Brain microvascular endothelial cell (primary cell): ENCODE measurements at regions not wholly inside any gene's neighbourhood (a gene's known extent, or its start where the extent isn't known, plus 50 kb on each side); places are given as distances from the start of the nearest gene placed in this dataset.

Experiments used
- DNase-seq: peaks from one replicate; pipeline ENCODE4 v3.0.0-alpha.2; 2020
- H3K27ac ChIP-seq: fragments of 250-450 bp; sonication (Bioruptor Pico); 2 replicates; pipeline ENCODE4 v1.5.1; 2020; ENCODE audit warnings: mild to moderate bottlenecking, moderate library complexity
- H3K27me3 ChIP-seq: fragments of 250-450 bp; sonication (Bioruptor Pico); replicated peaks from 2 replicates; pipeline ENCODE4 v1.5.1; 2020; ENCODE audit warnings: mild to moderate bottlenecking
- H3K36me3 ChIP-seq: fragments of 250-450 bp; sonication (Bioruptor Pico); replicated peaks from 2 replicates; pipeline ENCODE4 v1.5.1; 2020; ENCODE audit warnings: mild to moderate bottlenecking
- H3K4me3 ChIP-seq: 2 replicates; pipeline ENCODE4 v1.5.1; 2011; ENCODE audit warnings: low read depth, mild to moderate bottlenecking, control low read depth, low read length, moderate library complexity
- in situ Hi-C: cut with HindIII; loops from 2 replicates; pipeline ENCODE4 v1.10.0; 2017; ENCODE audit warnings: low sequenced_read_pairs, low pct_ligation_motif_present
- TF ChIP-seq, protein P1 (sequence below): IDR thresholded peaks from 2 replicates; pipeline ENCODE4 v1.5.1; 2011; ENCODE audit warnings: low read depth, mild to moderate bottlenecking, moderate library complexity, low read length, control low read depth, inconsistent platforms; ENCODE audit errors: missing control alignments

DNA sequence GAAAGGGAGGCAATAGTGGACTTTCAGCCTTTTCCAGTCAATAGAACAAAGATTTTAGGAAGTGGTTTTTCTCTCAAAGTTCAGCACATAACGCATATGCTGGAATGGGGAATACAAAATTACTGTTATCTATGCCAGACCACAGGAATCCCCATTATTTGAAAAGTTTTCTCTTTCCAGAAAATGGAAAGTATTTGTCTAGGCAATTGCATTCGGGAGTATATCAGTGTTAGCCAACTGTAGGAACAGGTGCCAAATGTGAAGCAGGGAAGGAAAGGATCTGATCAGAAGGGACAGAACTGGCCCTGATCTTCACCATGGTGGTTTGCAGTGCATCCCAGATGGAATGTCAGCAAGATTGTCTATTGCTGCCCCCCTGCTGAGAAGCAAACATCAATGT, 213.6 kb downstream of the CPE start:
- H3K27ac ChIP-seq = no peak overlapping the region
- no peaks in the 10 kb centered on the region for H3K27me3 ChIP-seq
- TF ChIP-seq, protein P1, sequence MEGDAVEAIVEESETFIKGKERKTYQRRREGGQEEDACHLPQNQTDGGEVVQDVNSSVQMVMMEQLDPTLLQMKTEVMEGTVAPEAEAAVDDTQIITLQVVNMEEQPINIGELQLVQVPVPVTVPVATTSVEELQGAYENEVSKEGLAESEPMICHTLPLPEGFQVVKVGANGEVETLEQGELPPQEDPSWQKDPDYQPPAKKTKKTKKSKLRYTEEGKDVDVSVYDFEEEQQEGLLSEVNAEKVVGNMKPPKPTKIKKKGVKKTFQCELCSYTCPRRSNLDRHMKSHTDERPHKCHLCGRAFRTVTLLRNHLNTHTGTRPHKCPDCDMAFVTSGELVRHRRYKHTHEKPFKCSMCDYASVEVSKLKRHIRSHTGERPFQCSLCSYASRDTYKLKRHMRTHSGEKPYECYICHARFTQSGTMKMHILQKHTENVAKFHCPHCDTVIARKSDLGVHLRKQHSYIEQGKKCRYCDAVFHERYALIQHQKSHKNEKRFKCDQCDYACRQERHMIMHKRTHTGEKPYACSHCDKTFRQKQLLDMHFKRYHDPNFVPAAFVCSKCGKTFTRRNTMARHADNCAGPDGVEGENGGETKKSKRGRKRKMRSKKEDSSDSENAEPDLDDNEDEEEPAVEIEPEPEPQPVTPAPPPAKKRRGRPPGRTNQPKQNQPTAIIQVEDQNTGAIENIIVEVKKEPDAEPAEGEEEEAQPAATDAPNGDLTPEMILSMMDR = no peak
- no peak overlapping the region for H3K4me3 ChIP-seq
- DNase-seq = no peak
- H3K36me3 ChIP-seq = no peaks in the 10 kb centered on the region
- in situ Hi-C loops = no loop called here

DNA sequence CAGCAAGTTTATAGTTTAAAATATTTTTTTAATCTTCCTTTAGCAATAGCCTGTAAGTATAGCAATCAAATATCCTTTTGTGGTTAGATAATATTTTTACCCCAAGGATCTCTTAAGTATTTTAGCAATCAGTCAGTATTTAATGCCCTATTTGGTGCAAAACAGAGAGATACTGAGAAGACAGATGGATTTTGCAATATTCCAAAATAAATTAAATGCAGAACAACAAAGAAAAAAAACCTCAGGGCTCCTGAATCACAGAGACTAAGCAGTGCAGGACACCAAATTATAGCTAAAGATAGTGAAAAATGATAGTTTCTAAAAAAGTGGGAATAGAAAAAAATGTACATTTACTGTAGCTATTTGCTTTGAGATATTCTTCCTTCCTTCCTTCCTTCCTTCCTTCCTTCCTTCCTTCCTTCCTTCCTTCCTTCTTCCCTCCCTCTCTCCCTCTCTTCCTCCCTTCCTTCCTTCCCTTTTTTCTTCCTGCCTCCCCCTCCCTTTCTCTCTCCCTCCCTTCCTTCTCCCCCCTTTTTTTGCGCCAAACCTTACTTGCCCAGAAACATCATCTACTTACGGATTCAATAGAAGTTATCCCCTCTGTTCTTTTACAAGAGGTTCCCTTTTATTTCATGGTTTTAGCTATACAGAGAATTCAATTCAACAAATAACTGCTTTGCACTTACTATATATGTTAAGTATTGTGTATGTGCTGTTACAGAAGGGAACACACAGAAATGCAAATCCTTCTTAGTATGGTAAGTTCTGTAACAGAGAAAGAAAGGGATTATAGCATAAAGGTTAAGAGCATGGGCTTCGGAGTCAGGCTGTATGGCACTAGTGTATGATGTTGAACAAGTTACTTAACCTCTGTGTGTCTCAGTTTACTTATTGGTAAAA, 219.0 kb downstream of the CPE start:
- TF ChIP-seq, protein P1 = no peak
- Histone ChIP-seq H3K27me3 (no peaks in the 10 kb centered on the region), H3K36me3 (no peaks in the 10 kb centered on the region), H3K4me3 (no peak overlapping the region), H3K27ac (no peak overlapping the region)
- in situ Hi-C loops = no loop called here
- DNase-seq = no peak

DNA sequence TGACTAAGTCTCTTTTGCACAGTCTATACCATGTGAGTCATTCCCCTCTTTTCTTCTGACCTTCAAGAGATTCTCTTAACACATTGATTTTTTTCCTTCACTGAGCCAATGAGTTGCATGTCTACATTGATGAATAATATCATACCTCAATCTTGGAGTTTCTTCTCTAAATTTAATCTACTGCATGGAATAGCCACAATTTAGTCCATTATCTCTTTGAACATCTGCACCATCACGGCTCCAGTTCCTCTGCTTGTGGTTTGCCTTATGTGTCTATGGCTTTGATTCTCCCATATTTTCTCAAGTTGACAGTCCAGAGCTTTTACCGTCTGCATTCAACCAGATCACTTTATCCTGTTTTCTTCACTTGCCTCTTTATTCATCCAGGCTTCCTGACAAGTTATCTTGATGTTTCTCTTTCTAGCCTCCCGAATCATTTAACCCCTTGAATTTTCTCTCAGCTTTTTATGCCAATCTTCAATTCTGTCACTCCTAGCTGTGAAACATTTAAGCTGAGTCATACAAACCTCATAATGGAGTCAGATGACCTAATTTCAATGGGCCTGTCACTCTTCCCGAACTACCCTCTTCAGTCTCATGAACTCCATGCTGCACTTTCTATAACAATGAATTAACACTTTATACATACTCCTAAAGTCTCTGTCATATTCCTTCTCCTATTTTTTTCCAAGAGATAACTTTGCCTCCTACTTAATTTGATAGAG, 222.3 kb downstream of the CPE start:
- Histone ChIP-seq H3K27ac (no peak overlapping the region), H3K27me3 (no peaks in the 10 kb centered on the region), H3K4me3 (no peak overlapping the region), H3K36me3 (no peaks in the 10 kb centered on the region)
- TF ChIP-seq, protein P1 = no peak
- DNase-seq = no peak
- in situ Hi-C loops = no loop called here

DNA sequence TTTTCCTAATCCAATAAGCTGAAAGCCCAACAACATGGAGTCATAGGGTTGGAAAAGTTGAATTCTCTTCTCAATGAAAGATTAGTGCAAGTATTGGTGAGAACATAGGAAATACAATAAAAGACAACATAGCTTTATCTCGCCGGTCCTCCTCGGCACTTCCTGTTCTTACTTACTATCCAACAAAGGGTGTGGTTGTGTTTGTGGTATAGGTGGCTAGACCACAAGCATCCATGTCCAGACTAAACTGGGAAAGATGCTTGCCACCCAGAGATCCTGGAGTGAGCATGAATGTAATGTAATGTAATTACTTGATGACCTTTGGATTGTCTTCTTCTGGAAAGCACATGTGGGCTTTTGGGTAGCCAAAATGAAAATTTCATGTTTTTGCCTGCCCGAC, 223.8 kb downstream of the CPE start:
- in situ Hi-C loops = no loop called here
- Histone ChIP-seq H3K27ac (no peak overlapping the region), H3K4me3 (no peak overlapping the region), H3K27me3 (no peaks in the 10 kb centered on the region), H3K36me3 (no peaks in the 10 kb centered on the region)
- TF ChIP-seq, protein P1 = no peak
- no peak for DNase-seq

DNA sequence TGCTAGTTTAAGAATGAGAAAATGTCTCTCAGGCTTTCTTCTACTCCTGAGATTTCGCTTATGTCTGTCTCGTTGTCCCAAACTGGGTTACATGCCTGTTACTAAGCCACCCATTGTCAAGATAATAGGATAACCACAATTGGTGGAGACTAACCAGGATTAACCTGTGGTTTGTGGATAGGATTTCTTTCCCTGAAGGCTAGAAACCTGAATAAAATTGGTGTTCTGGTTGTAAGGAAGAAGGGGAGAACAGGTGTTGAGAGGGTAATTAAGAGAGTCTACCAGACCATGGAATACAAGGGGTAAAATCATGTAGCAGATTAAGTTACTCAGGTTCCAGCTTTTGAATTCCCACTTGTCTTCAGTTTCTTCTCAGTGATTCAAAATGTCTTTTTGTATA, 225.4 kb downstream of the CPE start:
- H3K36me3 ChIP-seq = no peaks in the 10 kb centered on the region
- no peak for DNase-seq
- TF ChIP-seq, protein P1 = no peak
- H3K27me3 ChIP-seq = no peaks in the 10 kb centered on the region
- H3K27ac ChIP-seq = no peak overlapping the region
- in situ Hi-C loops = no loop called here
- H3K4me3 ChIP-seq = no peak overlapping the region
